Trophoblast cell (in vitro differentiated cells and primary cell): ENCODE measurements at regions not wholly inside any gene's neighbourhood (a gene's known extent, or its start where the extent isn't known, plus 50 kb on each side); places are given as distances from the start of the nearest gene placed in this dataset.

ENCODE experiments used
- DNase-seq, 2 donors: peaks; one replicate each; pipeline ENCODE4 v3.0.0-alpha.2; 2016
- H2AFZ ChIP-seq: 2 replicates; pipeline ENCODE4 v1.6.1; 2013; ENCODE audit warnings: low read length, moderate library complexity, mild to moderate bottlenecking; ENCODE audit not compliant: insufficient read depth, poor library complexity
- H2AK5ac ChIP-seq: 2 replicates; pipeline ENCODE4 v1.6.1; 2013; ENCODE audit warnings: mild to moderate bottlenecking, low read length
- H2BK120ac ChIP-seq: 2 replicates; pipeline ENCODE4 v1.6.1; 2013; ENCODE audit warnings: low read length, mild to moderate bottlenecking, moderate library complexity; ENCODE audit not compliant: insufficient read depth, poor library complexity
- H2BK12ac ChIP-seq: 2 replicates; pipeline ENCODE4 v1.6.1; 2013; ENCODE audit warnings: mild to moderate bottlenecking, low read length, moderate library complexity
- H2BK5ac ChIP-seq: 2 replicates; pipeline ENCODE4 v1.6.1; 2013; ENCODE audit warnings: low read length, low read depth, moderate library complexity, mild to moderate bottlenecking; ENCODE audit not compliant: poor library complexity
- H3K14ac ChIP-seq: 2 replicates; pipeline ENCODE4 v1.6.1; 2013; ENCODE audit warnings: mild to moderate bottlenecking, low read length
- H3K18ac ChIP-seq: 2 replicates; pipeline ENCODE4 v1.6.1; 2013; ENCODE audit warnings: mild to moderate bottlenecking, low read length
- H3K23ac ChIP-seq: 2 replicates; pipeline ENCODE4 v1.6.1; 2013; ENCODE audit warnings: low read length
- H3K27ac ChIP-seq: 2 replicates; pipeline ENCODE4 v1.5.1; 2013; ENCODE audit warnings: low read depth, mild to moderate bottlenecking, inconsistent platforms, low read length, moderate library complexity
- H3K27me3 ChIP-seq: 2 replicates; pipeline ENCODE4 v1.6.1; 2013; ENCODE audit warnings: inconsistent platforms, mild to moderate bottlenecking, low read length, moderate library complexity; ENCODE audit not compliant: insufficient read depth
- H3K36me3 ChIP-seq, 2 experiments: 1 replicate in 1 of 2; 2 replicates in 1 of 2; pipeline ENCODE4 v1.6.1; 2013; ENCODE audit warnings: low read length in 2 of 2, mild to moderate bottlenecking in 2 of 2, moderate library complexity in 1 of 2; ENCODE audit not compliant: insufficient read depth in 2 of 2, control insufficient read depth in 1 of 2
- H3K4ac ChIP-seq: 2 replicates; pipeline ENCODE4 v1.6.1; 2013; ENCODE audit warnings: low read depth, mild to moderate bottlenecking, low read length, moderate library complexity
- H3K4me1 ChIP-seq, 2 experiments: 1 replicate in 1 of 2; 2 replicates in 1 of 2; pipeline ENCODE4 v1.6.1; 2013; ENCODE audit warnings: low read length in 2 of 2, mild to moderate bottlenecking in 2 of 2, moderate library complexity in 1 of 2; ENCODE audit not compliant: insufficient read depth in 2 of 2, control insufficient read depth in 1 of 2
- H3K4me2 ChIP-seq: 2 replicates; pipeline ENCODE4 v1.6.1; 2013; ENCODE audit warnings: inconsistent platforms, mild to moderate bottlenecking, low read length, moderate library complexity
- H3K4me3 ChIP-seq: 2 replicates; pipeline ENCODE4 v1.5.1; 2013; ENCODE audit warnings: mild to moderate bottlenecking, low read depth, low read length, inconsistent platforms
- H3K79me1 ChIP-seq: one replicate; pipeline ENCODE4 v1.6.1; 2013; ENCODE audit warnings: low read length
- H3K79me2 ChIP-seq: 2 replicates; pipeline ENCODE4 v1.6.1; 2013; ENCODE audit warnings: low read length, mild to moderate bottlenecking; ENCODE audit not compliant: control insufficient read depth, insufficient read depth, poor library complexity
- H3K9ac ChIP-seq: 2 replicates; pipeline ENCODE4 v1.6.1; 2013; ENCODE audit warnings: mild to moderate bottlenecking, low read length
- H3K9me3 ChIP-seq: 2 replicates; pipeline ENCODE4 v1.6.1; 2013; ENCODE audit warnings: low read depth, mild to moderate bottlenecking, control low read depth, inconsistent platforms, low read length; ENCODE audit not compliant: insufficient read depth
- H4K12ac ChIP-seq: 2 replicates; pipeline ENCODE4 v1.6.1; 2013; ENCODE audit warnings: low read depth, mild to moderate bottlenecking, low read length, moderate library complexity
- H4K8ac ChIP-seq: 2 replicates; pipeline ENCODE4 v1.6.1; 2013; ENCODE audit warnings: low read depth, mild to moderate bottlenecking, low read length, moderate library complexity
- H4K91ac ChIP-seq: one replicate; pipeline ENCODE4 v1.6.1; 2013; ENCODE audit warnings: low read depth, mild to moderate bottlenecking, low read length, moderate library complexity
- WGBS: extraction: QIAGEN DNeasy Blood & Tissue Kit; methylation state at CpG from one replicate; pipeline ENCODE4 v1.1.7; 2013; ENCODE audit warnings: missing lambda C conversion rate; ENCODE audit not compliant: insufficient read length, insufficient coverage; ENCODE audit errors: extremely low coverage; 5-methylcytosine and 5-hydroxymethylcytosine counted together

DNA sequence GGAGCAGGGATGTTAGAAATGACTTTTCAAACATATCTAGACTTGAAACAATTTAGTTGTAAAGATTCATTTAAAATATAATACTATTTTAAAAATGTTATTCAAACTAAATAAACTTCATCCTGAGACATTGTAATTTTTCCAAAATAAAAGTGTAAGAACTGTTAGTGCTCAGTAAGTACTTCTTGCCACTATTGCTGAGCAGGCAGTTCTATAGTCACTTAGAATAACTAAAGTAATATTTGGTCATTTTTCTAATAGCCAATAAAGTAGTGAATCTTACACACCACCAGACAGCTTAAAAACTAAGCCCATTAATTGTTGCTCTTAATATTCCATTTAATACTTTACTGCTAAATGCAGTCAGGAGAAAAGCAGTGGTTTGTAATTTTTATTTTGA, 1120.0 kb upstream of the CDH10 start:
- no peak overlapping the region for H2AFZ ChIP-seq
- peaks cover 3% of the 10 kb centered on the region for H3K9me3 ChIP-seq
- no peak overlapping the region for H2AK5ac ChIP-seq
- no peaks in the 10 kb centered on the region for H3K36me3 ChIP-seq
- H3K4me2 ChIP-seq, result no peak overlapping the region
- no peak overlapping the region for H3K4ac ChIP-seq
- no peak overlapping the region for H3K4me3 ChIP-seq
- no peak overlapping the region for H3K9ac ChIP-seq
- no peak overlapping the region for H4K8ac ChIP-seq
- no peaks in the 10 kb centered on the region for H3K79me2 ChIP-seq
- no peak for DNase-seq
- no peak overlapping the region for H4K91ac ChIP-seq
- H3K18ac ChIP-seq, result no peak overlapping the region
- no peak overlapping the region for H3K14ac ChIP-seq
- no peak overlapping the region for H2BK12ac ChIP-seq
- H3K27ac ChIP-seq, result no peak overlapping the region
- no peaks in the 10 kb centered on the region for H3K4me1 ChIP-seq
- no peak overlapping the region for H4K12ac ChIP-seq
- no peak overlapping the region for H2BK5ac ChIP-seq
- H3K23ac ChIP-seq, result no peak overlapping the region
- H3K79me1 ChIP-seq, result no peaks in the 10 kb centered on the region
- no peaks in the 10 kb centered on the region for H3K27me3 ChIP-seq
- H2BK120ac ChIP-seq, result no peak overlapping the region

DNA sequence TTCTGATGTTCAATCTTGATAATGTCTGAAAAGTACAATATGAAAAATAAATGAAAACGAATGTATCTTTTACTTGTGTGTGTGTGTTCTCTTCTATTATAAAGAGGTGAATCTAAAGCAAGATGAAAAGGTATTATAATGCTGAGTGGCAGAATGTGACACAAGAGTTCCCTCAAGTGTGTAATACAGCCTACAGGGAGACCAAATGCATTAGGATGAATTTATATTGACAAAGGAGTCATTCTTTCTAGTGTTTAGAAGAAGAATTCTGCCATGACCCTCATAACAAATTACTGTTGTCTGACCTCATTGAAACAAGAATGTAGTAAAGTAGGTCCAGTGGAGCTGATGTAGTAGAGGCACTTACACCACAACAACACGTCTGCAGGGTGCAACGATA, 1119.0 kb upstream of the CDH10 start:
- no peak overlapping the region for H4K91ac ChIP-seq
- no peak overlapping the region for H3K4ac ChIP-seq
- H3K18ac ChIP-seq, result no peak overlapping the region
- H3K4me3 ChIP-seq, result no peak overlapping the region
- H3K9me3 ChIP-seq, result peaks cover under 1% of the 10 kb centered on the region
- no peak overlapping the region for H4K12ac ChIP-seq
- H3K4me2 ChIP-seq, result no peak overlapping the region
- no peak overlapping the region for H2BK120ac ChIP-seq
- no peak for DNase-seq
- no peak overlapping the region for H2BK12ac ChIP-seq
- H3K27me3 ChIP-seq, result no peaks in the 10 kb centered on the region
- no peaks in the 10 kb centered on the region for H3K36me3 ChIP-seq
- WGBS, result no CpG with 5 or more reads among the region's 3 CpGs
- no peak overlapping the region for H3K23ac ChIP-seq
- H2BK5ac ChIP-seq, result no peak overlapping the region
- H2AFZ ChIP-seq, result no peak overlapping the region
- H3K27ac ChIP-seq, result no peak overlapping the region
- H3K14ac ChIP-seq, result no peak overlapping the region
- no peak overlapping the region for H2AK5ac ChIP-seq
- no peaks in the 10 kb centered on the region for H3K79me1 ChIP-seq
- no peaks in the 10 kb centered on the region for H3K79me2 ChIP-seq
- no peaks in the 10 kb centered on the region for H3K4me1 ChIP-seq
- H3K9ac ChIP-seq, result no peak overlapping the region
- H4K8ac ChIP-seq, result no peak overlapping the region

GRCh38 chr5:25754895-25755294, 1110.1 kb upstream of the CDH10 start:
- Histone ChIP-seq H3K9ac (no peak overlapping the region), H3K14ac (no peak overlapping the region), H3K9me3 (peaks cover 2% of the 10 kb centered on the region), H3K79me2 (no peaks in the 10 kb centered on the region), H4K8ac (no peak overlapping the region), H3K4me2 (no peak overlapping the region), H2BK120ac (no peak overlapping the region), H4K12ac (no peak overlapping the region), H2AFZ (no peak overlapping the region), H3K4ac (no peak overlapping the region), H2AK5ac (no peak overlapping the region), H3K36me3 (no peaks in the 10 kb centered on the region), H3K4me3 (no peak overlapping the region), H4K91ac (no peak overlapping the region), H3K27ac (no peak overlapping the region), H3K18ac (no peak overlapping the region), H3K4me1 (no peaks in the 10 kb centered on the region), H3K23ac (no peak overlapping the region), H2BK5ac (no peak overlapping the region), H3K27me3 (no peaks in the 10 kb centered on the region), H3K79me1 (no peaks in the 10 kb centered on the region), H2BK12ac (no peak overlapping the region)
- DNase-seq, result no peak
- no CpG with 5 or more reads among the region's 3 CpGs for WGBS

- no peak overlapping the region for H2BK12ac ChIP-seq
- no peak overlapping the region for H2BK120ac ChIP-seq
- no peak overlapping the region for H3K23ac ChIP-seq
- no peak for DNase-seq
- H4K91ac ChIP-seq, result no peak overlapping the region
- H4K12ac ChIP-seq, result no peak overlapping the region
- H3K79me1 ChIP-seq, result no peaks in the 10 kb centered on the region
- no peaks in the 10 kb centered on the region for H3K27me3 ChIP-seq
- no peak overlapping the region for H3K4me3 ChIP-seq
- H3K4me2 ChIP-seq, result no peak overlapping the region
- no peak overlapping the region for H3K18ac ChIP-seq
- no peaks in the 10 kb centered on the region for H3K4me1 ChIP-seq
- no peak overlapping the region for H4K8ac ChIP-seq
- H3K36me3 ChIP-seq, result no peaks in the 10 kb centered on the region
- H3K79me2 ChIP-seq, result no peaks in the 10 kb centered on the region
- no peak overlapping the region for H3K9ac ChIP-seq
- no peak overlapping the region for H2AK5ac ChIP-seq
- H3K14ac ChIP-seq, result no peak overlapping the region
- no peak overlapping the region for H2AFZ ChIP-seq
- no peak overlapping the region for H3K4ac ChIP-seq
- no CpG with 5 or more reads among the region's 4 CpGs for WGBS
- no peaks in the 10 kb centered on the region for H3K9me3 ChIP-seq
- H2BK5ac ChIP-seq, result no peak overlapping the region
- no peak overlapping the region for H3K27ac ChIP-seq
Measured at GRCh38 chr5:25744908-25745307, 1100.1 kb upstream of the CDH10 start.

- Histone ChIP-seq H3K27ac (no peak overlapping the region), H2BK5ac (no peak overlapping the region), H3K27me3 (no peaks in the 10 kb centered on the region), H3K79me2 (no peaks in the 10 kb centered on the region), H2BK120ac (no peak overlapping the region), H4K91ac (no peak overlapping the region), H3K18ac (no peak overlapping the region), H3K4ac (no peak overlapping the region), H3K9ac (no peak overlapping the region), H3K14ac (no peak overlapping the region), H3K4me2 (no peak overlapping the region), H2AK5ac (no peak overlapping the region), H3K79me1 (no peaks in the 10 kb centered on the region), H3K36me3 (no peaks in the 10 kb centered on the region), H2AFZ (no peak overlapping the region), H4K8ac (no peak overlapping the region), H3K9me3 (no peaks in the 10 kb centered on the region), H3K23ac (no peak overlapping the region), H3K4me3 (no peak overlapping the region), H2BK12ac (no peak overlapping the region), H4K12ac (no peak overlapping the region), H3K4me1 (no peaks in the 10 kb centered on the region)
- no CpG with 5 or more reads among the region's 1 CpG for WGBS
- no peak for DNase-seq
Measured at GRCh38 chr5:25716680-25717079, 1071.9 kb upstream of the CDH10 start.
